Activated CD4-positive, alpha-beta memory T cell treated with anti-CD3 and anti-CD28 coated beads, Interleukin-2, amount 10 ng/mL, durations not matched to agents 7 days and 5 days (primary cell): ENCODE measurements at regions not wholly inside any gene's neighbourhood (a gene's known extent, or its start where the extent isn't known, plus 50 kb on each side); places are given as distances from the start of the nearest gene placed in this dataset.

ENCODE experiments used
- CTCF ChIA-PET: fragments of 350-600 bp; sonication (Branson Sonifier 250); formaldehyde crosslinking; loops from one replicate; lab custom pipeline; 2021; ENCODE audit warnings: antibody characterized with exemption, inconsistent platforms; lab: Charles Lee
- POLR2A ChIA-PET: fragments of 350-600 bp; sonication (Branson Sonifier 250); formaldehyde crosslinking; loops from one replicate; lab custom pipeline; 2021; ENCODE audit warnings: antibody characterized with exemption; lab: Charles Lee
- DNase-seq: peaks from one replicate; pipeline ENCODE4 v3.0.0-alpha.2; 2020
- H3K27ac Mint-ChIP-seq: one replicate; pipeline ENCODE4 v1.8.0; 2021; ENCODE audit warnings: mild to moderate bottlenecking, mixed read lengths
- H3K27me3 Mint-ChIP-seq: one replicate; pipeline ENCODE4 v1.8.0; 2021; ENCODE audit warnings: mixed read lengths
- H3K36me3 Mint-ChIP-seq: one replicate; pipeline ENCODE4 v1.8.0; 2021; ENCODE audit warnings: low read depth, mixed read lengths
- H3K4me1 Mint-ChIP-seq: one replicate; pipeline ENCODE4 v1.8.0; 2021; ENCODE audit warnings: mixed read lengths
- H3K4me3 Mint-ChIP-seq: one replicate; pipeline ENCODE4 v1.8.0; 2021; ENCODE audit warnings: mild to moderate bottlenecking, mixed read lengths
- H3K9me3 Mint-ChIP-seq: one replicate; pipeline ENCODE4 v1.8.0; 2021; ENCODE audit warnings: mixed read lengths

DNA sequence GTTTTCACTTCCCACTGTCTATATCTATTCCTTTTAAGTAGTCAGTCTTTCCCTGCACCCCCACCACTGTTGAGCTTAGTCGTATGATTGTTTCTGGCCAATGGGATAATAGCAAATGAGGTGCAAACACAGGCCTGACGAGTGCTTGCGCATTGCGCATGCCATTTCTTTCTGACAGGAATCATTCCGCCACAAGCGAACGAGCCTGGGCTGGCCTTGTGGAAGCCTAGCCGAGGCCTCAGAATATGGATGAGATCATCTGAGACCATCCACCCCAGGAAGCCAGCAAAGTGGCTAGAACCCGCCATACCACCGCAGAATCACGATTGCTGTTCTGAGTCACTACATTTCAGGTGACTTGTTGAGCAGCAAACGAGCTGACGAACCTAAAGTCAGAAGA, 52.2 kb upstream of the PRL start:
- POLR2A ChIA-PET, result no interaction called here
- H3K9me3 Mint-ChIP-seq, result peaks cover 2% of the 10 kb centered on the region
- CTCF ChIA-PET, result no interaction called here
- no peak overlapping the region for H3K27ac Mint-ChIP-seq
- DNase-seq, result no peak
- no peaks in the 10 kb centered on the region for H3K36me3 Mint-ChIP-seq
- no peaks in the 10 kb centered on the region for H3K27me3 Mint-ChIP-seq
- H3K4me1 Mint-ChIP-seq, result no peaks in the 10 kb centered on the region
- no peak overlapping the region for H3K4me3 Mint-ChIP-seq

DNA sequence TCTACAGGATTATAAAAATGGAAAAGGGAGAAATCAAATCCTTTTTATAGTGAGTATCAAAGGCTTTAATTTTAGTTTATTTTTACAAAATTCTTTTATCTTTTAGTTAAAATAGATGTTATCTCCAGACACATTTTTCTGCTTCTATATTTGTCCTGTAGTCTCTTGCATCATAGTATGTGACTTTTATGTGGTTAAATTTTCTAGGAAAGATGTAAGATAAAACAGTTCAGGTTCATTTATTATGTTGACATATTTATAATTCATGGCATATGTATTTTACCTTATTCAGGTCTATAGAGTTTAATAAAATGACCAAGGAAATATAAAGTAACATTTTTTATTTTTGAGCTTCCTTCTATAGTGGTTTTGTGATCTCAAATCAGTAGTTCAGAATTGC, 52.7 kb upstream of the PRL start:
- Mint-ChIP-seq H3K9me3 (peaks cover 2% of the 10 kb centered on the region), H3K27ac (no peak overlapping the region), H3K4me1 (no peaks in the 10 kb centered on the region), H3K4me3 (no peak overlapping the region), H3K27me3 (no peaks in the 10 kb centered on the region), H3K36me3 (no peaks in the 10 kb centered on the region)
- DNase-seq, result no peak
- CTCF ChIA-PET, result no interaction called here
- POLR2A ChIA-PET, result no interaction called here

DNA sequence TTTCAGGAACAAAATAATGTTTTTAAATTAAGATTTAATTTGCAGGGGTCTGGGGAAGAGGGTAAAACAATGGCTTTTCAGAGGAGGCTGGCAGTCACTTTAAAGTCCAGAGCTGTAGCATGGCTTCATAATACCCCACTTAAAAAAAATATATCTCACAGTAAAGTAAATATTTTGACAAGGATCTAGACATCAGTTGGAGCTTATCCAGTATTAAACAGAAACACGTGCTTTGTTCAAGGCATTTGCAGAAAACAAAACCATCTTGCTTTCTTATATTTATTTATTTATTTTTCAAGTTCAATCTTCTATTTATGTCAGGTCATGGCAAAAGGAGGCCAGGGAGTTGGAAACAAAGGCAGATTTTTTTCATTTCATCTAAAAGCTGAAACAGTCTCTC, 53.3 kb upstream of the PRL start:
- Mint-ChIP-seq H3K27ac (no peak overlapping the region), H3K36me3 (no peaks in the 10 kb centered on the region), H3K4me1 (no peaks in the 10 kb centered on the region), H3K27me3 (no peaks in the 10 kb centered on the region), H3K9me3 (peaks cover 2% of the 10 kb centered on the region), H3K4me3 (no peak overlapping the region)
- POLR2A ChIA-PET, result no interaction called here
- CTCF ChIA-PET, result no interaction called here
- DNase-seq, result no peak

DNA sequence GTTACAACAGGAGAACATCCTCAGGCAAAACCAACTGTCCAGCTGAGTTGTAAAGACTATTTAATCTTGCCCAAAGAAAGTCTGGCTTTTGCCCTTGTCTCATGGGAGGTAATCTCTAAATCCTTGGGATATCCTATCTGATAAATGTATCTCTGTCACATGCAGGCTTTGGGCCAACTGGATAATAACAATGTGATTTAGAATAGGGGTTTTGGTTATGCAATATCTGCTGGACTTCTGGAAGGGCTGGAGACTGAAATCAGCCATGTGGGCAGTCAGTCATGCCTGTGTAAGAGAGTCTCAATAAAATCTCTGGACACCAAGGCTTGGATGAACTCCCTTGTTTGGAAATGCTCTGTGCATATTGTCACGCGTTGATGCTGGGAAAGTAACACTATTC, 56.3 kb upstream of the PRL start:
- no peak overlapping the region for H3K27ac Mint-ChIP-seq
- no peaks in the 10 kb centered on the region for H3K4me1 Mint-ChIP-seq
- no peaks in the 10 kb centered on the region for H3K27me3 Mint-ChIP-seq
- CTCF ChIA-PET, result no interaction called here
- POLR2A ChIA-PET, result no interaction called here
- no peak for DNase-seq
- peaks cover 4% of the 10 kb centered on the region for H3K9me3 Mint-ChIP-seq
- H3K4me3 Mint-ChIP-seq, result no peak overlapping the region
- H3K36me3 Mint-ChIP-seq, result no peaks in the 10 kb centered on the region

DNA sequence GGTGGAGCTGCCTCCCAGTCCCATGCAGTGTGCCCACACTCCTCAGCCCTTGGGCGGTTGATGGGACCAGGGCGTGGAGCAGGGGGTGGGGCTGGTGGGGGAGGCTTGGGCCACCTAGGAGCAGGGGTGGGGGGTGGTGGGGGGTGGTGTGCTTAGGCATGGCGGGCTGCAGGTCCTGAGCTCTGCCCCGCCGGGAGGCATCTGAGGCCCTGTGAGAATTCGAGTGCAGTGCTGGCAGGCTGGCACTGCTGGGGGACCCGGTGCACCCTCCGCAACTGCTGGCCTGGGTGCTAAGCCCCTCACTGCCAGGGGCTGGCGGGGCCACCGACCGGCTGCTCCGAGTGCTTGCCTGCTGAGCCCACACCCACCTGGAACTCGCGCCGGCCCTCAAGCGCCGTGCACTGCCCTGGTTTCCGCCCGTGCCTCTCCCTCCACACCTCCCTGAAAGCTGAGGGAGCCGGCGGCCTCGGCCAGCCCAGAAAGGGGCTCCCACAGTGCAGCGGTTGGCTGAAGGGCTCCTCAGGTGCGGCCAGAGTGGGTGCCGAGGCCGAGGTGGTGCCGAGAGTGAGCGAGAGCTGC, 59.6 kb upstream of the PRL start:
- H3K27me3 Mint-ChIP-seq, result no peaks in the 10 kb centered on the region
- H3K4me1 Mint-ChIP-seq, result no peaks in the 10 kb centered on the region
- no peak for DNase-seq
- peaks cover 2% of the 10 kb centered on the region for H3K9me3 Mint-ChIP-seq
- no peak overlapping the region for H3K27ac Mint-ChIP-seq
- no peaks in the 10 kb centered on the region for H3K36me3 Mint-ChIP-seq
- ChIA-PET POLR2A (no interaction called here), CTCF (no interaction called here)
- no peak overlapping the region for H3K4me3 Mint-ChIP-seq

DNA sequence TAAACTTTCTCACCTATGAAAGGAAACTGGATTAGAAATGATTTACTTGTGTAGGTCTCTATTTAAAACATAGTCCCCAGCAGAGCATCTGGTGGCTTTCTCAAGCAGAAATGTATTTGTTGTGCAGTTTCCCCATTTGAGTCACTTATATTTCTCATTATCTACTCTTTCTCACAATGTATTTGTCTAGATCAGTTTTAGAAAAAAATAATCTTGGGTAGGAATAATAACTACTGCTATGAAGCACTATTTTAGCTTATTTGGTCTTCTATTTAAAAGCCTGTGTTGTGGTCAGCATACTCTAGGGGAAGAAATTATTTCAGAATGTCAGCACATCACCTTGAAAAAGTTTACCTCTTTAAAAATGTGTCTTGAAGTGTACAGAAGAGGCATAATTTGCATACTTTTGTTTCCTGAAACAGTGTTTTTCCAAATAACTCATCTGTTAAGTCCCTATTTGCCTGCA, 60.9 kb upstream of the PRL start:
- DNase-seq, result no peak
- no peaks in the 10 kb centered on the region for H3K27me3 Mint-ChIP-seq
- H3K4me1 Mint-ChIP-seq, result no peaks in the 10 kb centered on the region
- POLR2A ChIA-PET, result no interaction called here
- no peak overlapping the region for H3K27ac Mint-ChIP-seq
- H3K4me3 Mint-ChIP-seq, result no peak overlapping the region
- H3K9me3 Mint-ChIP-seq, result peaks cover 2% of the 10 kb centered on the region
- CTCF ChIA-PET, result no interaction called here
- H3K36me3 Mint-ChIP-seq, result no peaks in the 10 kb centered on the region

DNA sequence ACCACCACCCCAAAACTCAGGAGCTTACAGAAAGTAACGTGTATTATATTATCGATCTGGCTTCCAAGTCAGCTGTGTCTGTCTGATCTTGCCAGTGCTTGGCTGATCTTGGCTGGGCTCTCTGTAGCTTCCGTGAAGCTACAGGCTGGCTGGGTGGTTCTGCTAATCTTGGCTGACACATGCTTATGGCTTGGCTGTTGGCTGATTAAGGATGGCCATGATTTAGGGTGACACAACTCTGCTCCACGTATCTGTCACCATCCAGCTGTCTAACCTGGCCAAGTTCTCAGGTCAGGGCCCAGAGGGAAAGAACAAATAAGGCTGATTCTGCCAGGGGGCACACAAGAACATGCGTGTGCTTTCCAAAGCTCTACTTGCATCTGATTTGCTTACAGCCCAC, 64.7 kb upstream of the PRL start:
- no peak overlapping the region for H3K4me3 Mint-ChIP-seq

DNA sequence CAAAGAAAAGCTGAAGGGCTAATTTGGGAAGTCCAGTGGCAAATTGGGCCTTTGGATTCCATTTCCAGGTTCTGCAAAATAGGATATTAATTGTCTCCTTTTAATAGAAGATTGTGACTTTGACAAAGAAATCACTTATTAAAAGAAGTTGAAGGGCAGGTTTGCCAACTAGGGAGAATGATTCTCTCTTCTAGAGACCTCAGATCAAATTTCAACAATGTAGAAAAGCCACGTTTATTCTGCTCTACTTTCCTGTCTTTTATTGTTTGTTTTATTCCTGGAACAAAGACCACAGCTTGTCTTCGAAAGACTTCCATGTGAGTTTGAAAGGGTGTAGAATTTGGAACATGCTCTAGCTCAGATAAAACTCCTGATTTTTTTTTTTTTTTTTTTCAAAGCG, 65.5 kb upstream of the PRL start:
- no peaks in the 10 kb centered on the region for H3K9me3 Mint-ChIP-seq
- no peak for DNase-seq
- H3K27me3 Mint-ChIP-seq, result no peaks in the 10 kb centered on the region
- CTCF ChIA-PET, result no interaction called here
- no peak overlapping the region for H3K27ac Mint-ChIP-seq
- no peaks in the 10 kb centered on the region for H3K4me1 Mint-ChIP-seq
- no peak overlapping the region for H3K4me3 Mint-ChIP-seq
- POLR2A ChIA-PET, result no interaction called here
- H3K36me3 Mint-ChIP-seq, result no peaks in the 10 kb centered on the region

More for the DNA sequence above, 64.7 kb upstream of the PRL start:
- ChIA-PET CTCF (no interaction called here), POLR2A (no interaction called here)
- Mint-ChIP-seq H3K9me3 (peaks cover 2% of the 10 kb centered on the region), H3K36me3 (no peaks in the 10 kb centered on the region), H3K27ac (no peak overlapping the region), H3K27me3 (no peaks in the 10 kb centered on the region), H3K4me1 (no peaks in the 10 kb centered on the region)
- DNase-seq, result no peak

DNA sequence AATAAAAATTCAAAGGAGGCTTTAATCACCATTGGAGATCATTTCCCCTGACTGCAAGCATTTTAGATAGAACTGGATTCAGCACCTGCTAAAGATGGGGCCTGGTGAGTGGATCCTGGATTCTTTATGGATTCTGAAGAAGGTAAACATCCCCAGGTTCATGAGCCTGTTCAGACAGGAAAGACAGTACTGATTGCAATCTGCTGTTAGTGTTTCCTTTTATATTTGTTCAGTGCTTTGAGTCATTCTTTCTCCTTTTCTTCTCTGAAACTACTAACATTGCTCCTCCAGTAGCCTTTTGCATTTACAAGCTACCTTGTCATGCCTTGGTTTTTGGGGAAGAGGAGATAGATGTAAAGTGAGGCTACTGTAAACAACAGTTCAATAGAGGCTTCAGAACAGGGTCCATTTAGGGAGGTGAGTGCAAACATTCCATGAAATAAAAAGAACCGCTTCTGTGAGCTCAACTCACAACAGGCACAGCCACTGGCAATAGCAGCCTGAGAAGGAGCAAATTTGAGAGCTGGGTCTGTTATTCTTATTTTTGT, 66.4 kb upstream of the PRL start:
- Mint-ChIP-seq H3K27me3 (no peaks in the 10 kb centered on the region), H3K27ac (no peak overlapping the region), H3K36me3 (no peaks in the 10 kb centered on the region), H3K4me3 (no peak overlapping the region), H3K4me1 (no peaks in the 10 kb centered on the region), H3K9me3 (no peaks in the 10 kb centered on the region)
- ChIA-PET POLR2A (no interaction called here), CTCF (no interaction called here)
- DNase-seq, result no peak

DNA sequence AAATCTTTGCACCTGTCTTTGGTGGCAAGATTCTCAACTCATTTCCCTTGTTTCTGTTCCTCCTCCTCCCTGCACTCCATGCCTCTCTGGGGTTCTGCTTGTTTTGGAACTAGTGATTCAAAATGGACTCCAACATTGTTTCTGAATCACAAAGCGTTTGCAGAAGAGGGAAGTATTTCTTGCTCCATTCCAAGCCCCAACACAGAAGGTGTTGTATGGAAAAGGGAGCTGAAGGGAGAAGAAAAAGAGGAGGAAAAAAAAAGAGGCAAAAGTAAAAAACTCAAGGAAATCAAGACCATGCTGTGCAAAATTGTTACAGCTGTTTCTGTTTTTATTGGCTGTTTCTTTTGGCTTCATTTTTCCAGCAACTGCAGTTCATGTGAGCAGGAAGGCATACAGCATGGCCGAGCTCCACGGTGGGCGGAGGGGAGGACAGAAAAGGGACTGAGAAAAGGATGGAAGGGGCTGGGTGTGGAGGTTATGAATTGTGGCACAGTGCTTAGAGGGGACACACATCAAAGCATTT, 66.9 kb upstream of the PRL start:
- ChIA-PET POLR2A (no interaction called here), CTCF (no interaction called here)
- DNase-seq, result no peak
- Mint-ChIP-seq H3K36me3 (no peaks in the 10 kb centered on the region), H3K9me3 (no peaks in the 10 kb centered on the region), H3K27me3 (no peaks in the 10 kb centered on the region), H3K27ac (no peak overlapping the region), H3K4me3 (no peak overlapping the region), H3K4me1 (no peaks in the 10 kb centered on the region)

DNA sequence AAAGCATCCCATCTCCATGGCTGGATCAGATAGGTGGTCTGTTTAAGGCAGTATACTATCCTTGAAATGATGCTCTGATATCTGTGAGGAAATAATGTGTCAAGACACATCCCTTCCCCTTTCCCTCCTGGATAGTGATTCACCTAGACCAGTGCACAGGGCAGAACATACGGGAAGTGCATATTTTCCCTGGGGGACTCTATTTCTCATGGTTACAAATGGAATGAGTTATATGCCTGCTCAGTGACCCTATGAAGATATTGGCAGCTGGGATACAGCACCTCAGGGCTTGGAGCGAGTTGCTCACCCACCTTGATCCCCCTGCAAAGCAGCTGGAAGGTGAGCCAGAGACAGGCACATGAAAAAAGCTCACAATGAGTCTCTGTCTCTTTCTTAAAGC, 67.5 kb upstream of the PRL start:
- Mint-ChIP-seq H3K4me3 (no peak overlapping the region), H3K36me3 (no peaks in the 10 kb centered on the region), H3K27ac (no peak overlapping the region), H3K9me3 (no peaks in the 10 kb centered on the region), H3K4me1 (no peaks in the 10 kb centered on the region), H3K27me3 (no peaks in the 10 kb centered on the region)
- no peak for DNase-seq
- ChIA-PET CTCF (no interaction called here), POLR2A (no interaction called here)

DNA sequence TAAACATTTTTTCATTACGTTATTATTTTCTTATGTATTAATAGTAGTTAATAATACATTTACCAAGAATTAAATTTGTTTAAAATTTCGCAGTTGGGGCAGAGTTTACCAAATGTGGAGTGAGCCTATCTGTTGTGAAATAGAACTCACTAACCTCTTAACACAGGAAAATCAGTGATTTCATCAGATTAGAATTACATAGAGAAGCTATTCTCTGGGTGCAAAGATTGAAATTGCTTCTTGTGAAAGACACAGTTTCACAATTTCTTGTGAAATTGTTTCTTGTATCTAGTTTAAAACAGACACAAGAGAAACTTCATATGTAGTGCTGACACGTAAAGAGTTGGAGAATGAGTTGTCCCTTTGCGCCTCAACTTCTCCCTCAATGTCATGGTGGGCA, 69.4 kb upstream of the PRL start:
- Mint-ChIP-seq H3K4me1 (no peaks in the 10 kb centered on the region), H3K4me3 (no peak overlapping the region), H3K27me3 (no peaks in the 10 kb centered on the region), H3K9me3 (peaks cover 3% of the 10 kb centered on the region), H3K27ac (no peak overlapping the region), H3K36me3 (no peaks in the 10 kb centered on the region)
- POLR2A ChIA-PET, result no interaction called here
- CTCF ChIA-PET, result no interaction called here
- DNase-seq, result no peak

DNA sequence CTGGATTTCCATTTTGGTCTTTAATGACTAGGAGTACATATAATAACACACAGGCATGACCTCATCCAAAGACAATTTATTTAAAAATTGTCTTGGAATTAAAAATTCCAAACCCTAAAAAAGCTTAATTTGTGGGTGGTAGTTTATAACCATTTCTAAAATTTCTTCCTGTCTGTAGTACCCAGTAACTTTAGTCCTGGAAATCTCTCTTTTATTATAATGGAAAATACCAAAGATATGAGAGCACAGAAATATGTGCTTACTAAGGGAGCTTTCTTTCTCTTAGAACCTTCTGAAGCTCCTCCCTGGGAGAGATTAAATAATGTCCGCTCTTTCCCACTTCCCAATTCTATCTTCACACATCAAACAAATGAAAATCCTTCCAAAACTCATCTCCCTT, 70.5 kb upstream of the PRL start:
- CTCF ChIA-PET, result no interaction called here
- Mint-ChIP-seq H3K4me3 (no peak overlapping the region), H3K27me3 (no peaks in the 10 kb centered on the region), H3K27ac (no peak overlapping the region), H3K36me3 (no peaks in the 10 kb centered on the region), H3K9me3 (peaks cover 4% of the 10 kb centered on the region), H3K4me1 (no peaks in the 10 kb centered on the region)
- POLR2A ChIA-PET, result no interaction called here
- DNase-seq, result no peak

DNA sequence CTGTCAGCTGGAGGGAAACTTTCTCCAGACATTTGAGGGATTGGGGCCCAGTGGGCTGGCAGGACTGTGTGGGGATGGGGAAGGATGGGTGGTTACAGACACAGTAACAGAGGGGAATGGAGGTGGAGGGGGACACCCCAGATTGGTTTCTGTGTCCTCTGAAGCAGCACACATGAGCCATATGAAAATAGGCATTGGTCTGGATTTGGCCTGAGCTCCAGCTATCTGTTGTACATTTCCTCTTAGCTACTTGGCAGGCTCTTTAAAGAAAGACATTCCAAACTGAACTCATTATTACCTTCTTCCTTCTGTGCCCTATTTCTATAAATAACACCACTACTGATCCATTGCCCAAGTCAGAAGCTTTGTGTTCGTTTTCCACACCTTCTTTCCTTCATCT, 72.0 kb upstream of the PRL start:
- H3K9me3 Mint-ChIP-seq, result peaks cover 4% of the 10 kb centered on the region
- H3K4me1 Mint-ChIP-seq, result no peaks in the 10 kb centered on the region
- DNase-seq, result no peak
- no peaks in the 10 kb centered on the region for H3K27me3 Mint-ChIP-seq
- ChIA-PET POLR2A (no interaction called here), CTCF (no interaction called here)
- no peak overlapping the region for H3K27ac Mint-ChIP-seq
- no peak overlapping the region for H3K4me3 Mint-ChIP-seq
- H3K36me3 Mint-ChIP-seq, result no peaks in the 10 kb centered on the region
